ENCODE measurements at regions not wholly inside any gene's neighbourhood (a gene's known extent, or its start where the extent isn't known, plus 50 kb on each side); places are given as distances from the start of the nearest gene placed in this dataset.

DNA sequence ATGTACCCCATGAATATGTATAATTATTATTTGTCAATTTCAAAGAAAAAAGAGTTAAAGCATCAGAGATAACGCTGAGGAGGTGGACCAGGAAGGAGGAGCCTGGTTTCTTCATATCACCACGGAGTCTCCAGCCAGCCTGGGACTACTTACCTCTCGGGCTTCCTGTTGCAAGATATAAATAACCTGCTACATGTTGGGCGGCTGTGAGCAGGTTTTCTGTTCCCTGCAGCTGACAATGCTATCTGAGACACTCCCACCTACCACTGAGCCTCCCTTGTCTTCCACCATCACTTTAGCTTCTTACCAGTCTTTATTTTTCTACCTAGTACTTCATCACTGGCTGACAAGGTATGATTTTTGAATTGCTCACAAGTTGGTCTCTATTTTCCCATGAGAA is 102.7 kb upstream of the CPEB4 start:
- no peaks in the 10 kb centered on the region for H3K9me3 ChIP-seq (ENCODE audit: control insufficient read depth in 4 of 4, low read length in 3 of 4)
- H3K27me3 ChIP-seq (ENCODE audit: control insufficient read depth in 4 of 4, insufficient read depth in 4 of 4, low read length in 3 of 4) = no peaks in the 10 kb centered on the region
- DNase-seq (ENCODE audit: low spot score) = no peak
- no peak overlapping the region for H3K27ac ChIP-seq (ENCODE audit: low read depth in 1 of 2, low read length in 2 of 2)
- WGBS = 84% methylated on average over 4 of the region's 4 CpGs
- H3K4me1 ChIP-seq (ENCODE audit: control insufficient read depth in 4 of 4, insufficient read depth in 4 of 4, low read length in 3 of 4) = peaks cover 8 to 24% (median 17%) of the 10 kb centered on the region in 4 donors
- H3K9ac ChIP-seq (ENCODE audit: low read depth in 1 of 2, low read length in 2 of 2) = no peak overlapping the region
- H3K36me3 ChIP-seq (ENCODE audit: control insufficient read depth in 4 of 4, insufficient read depth in 3 of 4, low read depth in 1 of 4, low read length in 3 of 4) = peaks cover 0 to 4% (median 0%) of the 10 kb centered on the region in 4 donors
- TF ChIP-seq, protein P1, sequence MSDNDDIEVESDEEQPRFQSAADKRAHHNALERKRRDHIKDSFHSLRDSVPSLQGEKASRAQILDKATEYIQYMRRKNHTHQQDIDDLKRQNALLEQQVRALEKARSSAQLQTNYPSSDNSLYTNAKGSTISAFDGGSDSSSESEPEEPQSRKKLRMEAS (IDR thresholded peaks at IDR 0.05) = no peak
- TF ChIP-seq, protein P2, sequence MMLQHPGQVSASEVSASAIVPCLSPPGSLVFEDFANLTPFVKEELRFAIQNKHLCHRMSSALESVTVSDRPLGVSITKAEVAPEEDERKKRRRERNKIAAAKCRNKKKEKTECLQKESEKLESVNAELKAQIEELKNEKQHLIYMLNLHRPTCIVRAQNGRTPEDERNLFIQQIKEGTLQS (IDR thresholded peaks at IDR 0.05) = no peak
- TF ChIP-seq NR2F2 (IDR thresholded peaks at IDR 0.05) (no peak), EGR1 (IDR thresholded peaks at IDR 0.05; ENCODE audit: low read depth in 2 of 2) (no peak), RXRA (IDR thresholded peaks at IDR 0.05) (no peak), YY1 (IDR thresholded peaks at IDR 0.05) (no peak), FOXA1 (IDR thresholded peaks at IDR 0.05) (no peak), SP1 (IDR thresholded peaks at IDR 0.05) (no peak), HNF4G (IDR thresholded peaks at IDR 0.05) (no peak), JUND (IDR thresholded peaks at IDR 0.05) (no peak), FOXA2 (IDR thresholded peaks at IDR 0.05) (no peak), HNF4A (conservative IDR thresholded peaks at IDR 0.05) (no peak), TAF1 (conservative IDR thresholded peaks at IDR 0.05) (no peak)
- TF ChIP-seq, protein P3, sequence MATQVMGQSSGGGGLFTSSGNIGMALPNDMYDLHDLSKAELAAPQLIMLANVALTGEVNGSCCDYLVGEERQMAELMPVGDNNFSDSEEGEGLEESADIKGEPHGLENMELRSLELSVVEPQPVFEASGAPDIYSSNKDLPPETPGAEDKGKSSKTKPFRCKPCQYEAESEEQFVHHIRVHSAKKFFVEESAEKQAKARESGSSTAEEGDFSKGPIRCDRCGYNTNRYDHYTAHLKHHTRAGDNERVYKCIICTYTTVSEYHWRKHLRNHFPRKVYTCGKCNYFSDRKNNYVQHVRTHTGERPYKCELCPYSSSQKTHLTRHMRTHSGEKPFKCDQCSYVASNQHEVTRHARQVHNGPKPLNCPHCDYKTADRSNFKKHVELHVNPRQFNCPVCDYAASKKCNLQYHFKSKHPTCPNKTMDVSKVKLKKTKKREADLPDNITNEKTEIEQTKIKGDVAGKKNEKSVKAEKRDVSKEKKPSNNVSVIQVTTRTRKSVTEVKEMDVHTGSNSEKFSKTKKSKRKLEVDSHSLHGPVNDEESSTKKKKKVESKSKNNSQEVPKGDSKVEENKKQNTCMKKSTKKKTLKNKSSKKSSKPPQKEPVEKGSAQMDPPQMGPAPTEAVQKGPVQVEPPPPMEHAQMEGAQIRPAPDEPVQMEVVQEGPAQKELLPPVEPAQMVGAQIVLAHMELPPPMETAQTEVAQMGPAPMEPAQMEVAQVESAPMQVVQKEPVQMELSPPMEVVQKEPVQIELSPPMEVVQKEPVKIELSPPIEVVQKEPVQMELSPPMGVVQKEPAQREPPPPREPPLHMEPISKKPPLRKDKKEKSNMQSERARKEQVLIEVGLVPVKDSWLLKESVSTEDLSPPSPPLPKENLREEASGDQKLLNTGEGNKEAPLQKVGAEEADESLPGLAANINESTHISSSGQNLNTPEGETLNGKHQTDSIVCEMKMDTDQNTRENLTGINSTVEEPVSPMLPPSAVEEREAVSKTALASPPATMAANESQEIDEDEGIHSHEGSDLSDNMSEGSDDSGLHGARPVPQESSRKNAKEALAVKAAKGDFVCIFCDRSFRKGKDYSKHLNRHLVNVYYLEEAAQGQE (IDR thresholded peaks at IDR 0.05) = no peak
- TF ChIP-seq, protein P4, sequence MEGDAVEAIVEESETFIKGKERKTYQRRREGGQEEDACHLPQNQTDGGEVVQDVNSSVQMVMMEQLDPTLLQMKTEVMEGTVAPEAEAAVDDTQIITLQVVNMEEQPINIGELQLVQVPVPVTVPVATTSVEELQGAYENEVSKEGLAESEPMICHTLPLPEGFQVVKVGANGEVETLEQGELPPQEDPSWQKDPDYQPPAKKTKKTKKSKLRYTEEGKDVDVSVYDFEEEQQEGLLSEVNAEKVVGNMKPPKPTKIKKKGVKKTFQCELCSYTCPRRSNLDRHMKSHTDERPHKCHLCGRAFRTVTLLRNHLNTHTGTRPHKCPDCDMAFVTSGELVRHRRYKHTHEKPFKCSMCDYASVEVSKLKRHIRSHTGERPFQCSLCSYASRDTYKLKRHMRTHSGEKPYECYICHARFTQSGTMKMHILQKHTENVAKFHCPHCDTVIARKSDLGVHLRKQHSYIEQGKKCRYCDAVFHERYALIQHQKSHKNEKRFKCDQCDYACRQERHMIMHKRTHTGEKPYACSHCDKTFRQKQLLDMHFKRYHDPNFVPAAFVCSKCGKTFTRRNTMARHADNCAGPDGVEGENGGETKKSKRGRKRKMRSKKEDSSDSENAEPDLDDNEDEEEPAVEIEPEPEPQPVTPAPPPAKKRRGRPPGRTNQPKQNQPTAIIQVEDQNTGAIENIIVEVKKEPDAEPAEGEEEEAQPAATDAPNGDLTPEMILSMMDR (IDR thresholded peaks at IDR 0.05; ENCODE audit: low read depth, low read length, missing input control) = no peak
- TF ChIP-seq, protein P5, sequence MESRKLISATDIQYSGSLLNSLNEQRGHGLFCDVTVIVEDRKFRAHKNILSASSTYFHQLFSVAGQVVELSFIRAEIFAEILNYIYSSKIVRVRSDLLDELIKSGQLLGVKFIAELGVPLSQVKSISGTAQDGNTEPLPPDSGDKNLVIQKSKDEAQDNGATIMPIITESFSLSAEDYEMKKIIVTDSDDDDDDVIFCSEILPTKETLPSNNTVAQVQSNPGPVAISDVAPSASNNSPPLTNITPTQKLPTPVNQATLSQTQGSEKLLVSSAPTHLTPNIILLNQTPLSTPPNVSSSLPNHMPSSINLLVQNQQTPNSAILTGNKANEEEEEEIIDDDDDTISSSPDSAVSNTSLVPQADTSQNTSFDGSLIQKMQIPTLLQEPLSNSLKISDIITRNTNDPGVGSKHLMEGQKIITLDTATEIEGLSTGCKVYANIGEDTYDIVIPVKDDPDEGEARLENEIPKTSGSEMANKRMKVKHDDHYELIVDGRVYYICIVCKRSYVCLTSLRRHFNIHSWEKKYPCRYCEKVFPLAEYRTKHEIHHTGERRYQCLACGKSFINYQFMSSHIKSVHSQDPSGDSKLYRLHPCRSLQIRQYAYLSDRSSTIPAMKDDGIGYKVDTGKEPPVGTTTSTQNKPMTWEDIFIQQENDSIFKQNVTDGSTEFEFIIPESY (IDR thresholded peaks at IDR 0.05) = no peak
- no peak overlapping the region for H3K4me3 ChIP-seq (ENCODE audit: low read depth in 1 of 3, low read length in 3 of 3)

DNA sequence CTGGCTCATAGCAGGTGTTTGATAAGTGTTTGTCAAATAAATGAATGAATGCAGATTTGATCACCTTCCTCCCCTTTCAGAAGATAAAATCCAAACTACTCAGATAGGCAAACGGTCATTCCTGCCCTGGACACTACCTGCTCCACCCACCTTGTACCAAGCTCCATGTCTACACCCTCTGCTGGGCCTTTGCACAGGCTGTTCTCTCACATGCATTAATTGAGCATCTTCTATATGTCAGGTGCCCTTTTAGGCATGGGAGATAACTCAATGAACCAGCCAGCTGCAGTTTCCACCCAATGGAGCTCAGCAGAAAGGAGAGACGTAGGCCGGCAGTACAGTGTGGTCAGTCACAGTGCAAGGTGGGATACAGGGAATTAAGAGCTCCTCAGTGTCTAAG is 102.3 kb upstream of the CPEB4 start:
- H3K36me3 ChIP-seq (ENCODE audit: control insufficient read depth in 4 of 4, insufficient read depth in 3 of 4, low read depth in 1 of 4, low read length in 3 of 4) = peaks cover 0 to 4% (median 0%) of the 10 kb centered on the region in 4 donors
- H3K9me3 ChIP-seq (ENCODE audit: control insufficient read depth in 4 of 4, low read length in 3 of 4) = no peaks in the 10 kb centered on the region
- H3K27me3 ChIP-seq (ENCODE audit: control insufficient read depth in 4 of 4, insufficient read depth in 4 of 4, low read length in 3 of 4) = no peaks in the 10 kb centered on the region
- no peak for DNase-seq (ENCODE audit: low spot score)
- H3K4me1 ChIP-seq (ENCODE audit: control insufficient read depth in 4 of 4, insufficient read depth in 4 of 4, low read length in 3 of 4) = peaks cover 8 to 28% (median 19%) of the 10 kb centered on the region in 4 donors
- no peak overlapping the region for H3K27ac ChIP-seq (ENCODE audit: low read depth in 1 of 2, low read length in 2 of 2)
- H3K9ac ChIP-seq (ENCODE audit: low read depth in 1 of 2, low read length in 2 of 2) = no peak overlapping the region
- 91% methylated on average over 3 of the region's 3 CpGs for WGBS
- no peak overlapping the region for H3K4me3 ChIP-seq (ENCODE audit: low read depth in 1 of 3, low read length in 3 of 3)
- TF ChIP-seq, protein P5 (IDR thresholded peaks at IDR 0.05) = no peak
- TF ChIP-seq TAF1 (conservative IDR thresholded peaks at IDR 0.05) (no peak), HNF4A (conservative IDR thresholded peaks at IDR 0.05) (no peak)
- TF ChIP-seq, protein P1 (IDR thresholded peaks at IDR 0.05) = no peak

All from liver (tissue), 8 donors.